Right lung (tissue), 2 donors: ENCODE measurements at regions not wholly inside any gene's neighbourhood (a gene's known extent, or its start where the extent isn't known, plus 50 kb on each side); places are given as distances from the start of the nearest gene placed in this dataset.

Source experiments
- DNase-seq, 2 donors: peaks; one replicate each; pipeline ENCODE4 v3.0.0-alpha.2; 2013

- DNase-seq: no peak
These were observed 645.1 kb downstream of the CDH18 start for GRCh38 chr5:19342942-19343341.

GRCh38 chr5:19352120-19352519 is 635.9 kb downstream of the CDH18 start:
- no peak for DNase-seq

GRCh38 chr5:19369048-19369447 is 619.0 kb downstream of the CDH18 start:
- DNase-seq: no peak

- no peak for DNase-seq
These were observed 618.4 kb downstream of the CDH18 start for GRCh38 chr5:19369561-19369960.

GRCh38 chr5:19370655-19371386 is 617.2 kb downstream of the CDH18 start:
- DNase-seq: no peak

GRCh38 chr5:19388391-19388790 is 599.6 kb downstream of the CDH18 start:
- DNase-seq: no peak

GRCh38 chr5:19401032-19401431 is 587.0 kb downstream of the CDH18 start:
- DNase-seq: no peak

- no peak for DNase-seq
These were observed 581.2 kb downstream of the CDH18 start for GRCh38 chr5:19406576-19407365.

GRCh38 chr5:19408149-19408548 is 579.9 kb downstream of the CDH18 start:
- no peak for DNase-seq

GRCh38 chr5:19411936-19412335 is 576.1 kb downstream of the CDH18 start:
- no peak for DNase-seq
